ENCODE measurements at regions not wholly inside any gene's neighbourhood (a gene's known extent, or its start where the extent isn't known, plus 50 kb on each side); places are given as distances from the start of the nearest gene placed in this dataset.

- H3K4me3 ChIP-seq (ENCODE audit: low read depth, low read length): no peak overlapping the region
- no peak for TF ChIP-seq CTCF (conservative IDR thresholded peaks at IDR 0.05; ENCODE audit: low read depth, low read length)
- no peak for DNase-seq (ENCODE audit: low read depth)
Observed at GRCh38 chr6:12221856-12222255, 68.3 kb upstream of the EDN1 start.

- DNase-seq (ENCODE audit: low read depth): no peak
- H3K4me3 ChIP-seq (ENCODE audit: low read depth, low read length): no peak overlapping the region
- TF ChIP-seq CTCF (conservative IDR thresholded peaks at IDR 0.05; ENCODE audit: low read depth, low read length): no peak
Observed at GRCh38 chr6:12222405-12223366, 67.5 kb upstream of the EDN1 start.

- DNase-seq (ENCODE audit: low read depth): no peak
- no peak overlapping the region for H3K4me3 ChIP-seq (ENCODE audit: low read depth, low read length)
- TF ChIP-seq CTCF (conservative IDR thresholded peaks at IDR 0.05; ENCODE audit: low read depth, low read length): no peak
Observed at GRCh38 chr6:12223383-12223782, 66.8 kb upstream of the EDN1 start.

GRCh38 chr6:12224251-12224650 lies 65.9 kb upstream of the EDN1 start:
- TF ChIP-seq CTCF (conservative IDR thresholded peaks at IDR 0.05; ENCODE audit: low read depth, low read length): no peak
- no peak overlapping the region for H3K4me3 ChIP-seq (ENCODE audit: low read depth, low read length)
- no peak for DNase-seq (ENCODE audit: low read depth)

GRCh38 chr6:12228447-12229146 lies 61.6 kb upstream of the EDN1 start:
- DNase-seq (ENCODE audit: low read depth): no peak
- no peak for TF ChIP-seq CTCF (conservative IDR thresholded peaks at IDR 0.05; ENCODE audit: low read depth, low read length)
- no peak overlapping the region for H3K4me3 ChIP-seq (ENCODE audit: low read depth, low read length)

- TF ChIP-seq CTCF (conservative IDR thresholded peaks at IDR 0.05; ENCODE audit: low read depth, low read length): no peak
- H3K4me3 ChIP-seq (ENCODE audit: low read depth, low read length): no peak overlapping the region
- no peak for DNase-seq (ENCODE audit: low read depth)
Observed at GRCh38 chr6:12229332-12229731, 60.8 kb upstream of the EDN1 start.
